DOHH2 (cell line): ENCODE measurements at regions not wholly inside any gene's neighbourhood (a gene's known extent, or its start where the extent isn't known, plus 50 kb on each side); places are given as distances from the start of the nearest gene placed in this dataset.

Experiments used
- H3F3A ChIP-seq: fragments of 200-600 bp; sonication (generic), shearing (Covaris generic); 2 replicates; pipeline ENCODE4 v1.6.0; 2016; ENCODE audit warnings: antibody characterized with exemption, mild to moderate bottlenecking; ENCODE audit not compliant: control insufficient read depth, insufficient read depth
- H3K27ac ChIP-seq: fragments of 200-600 bp; sonication (generic); 2 replicates; pipeline ENCODE4 v1.5.1; 2014; ENCODE audit warnings: low read depth, mild to moderate bottlenecking, low read length, moderate library complexity
- H3K27me3 ChIP-seq: fragments of 200-600 bp; sonication (generic); 2 replicates; pipeline ENCODE4 v1.6.1; 2014; ENCODE audit warnings: mild to moderate bottlenecking, low read length, mixed read lengths; ENCODE audit not compliant: control insufficient read depth
- H3K36me3 ChIP-seq: fragments of 200-600 bp; sonication (generic); 2 replicates; pipeline ENCODE4 v1.6.1; 2014; ENCODE audit warnings: mild to moderate bottlenecking, low read length, moderate library complexity, mixed read lengths; ENCODE audit not compliant: control insufficient read depth
- H3K4me1 ChIP-seq: fragments of 200-600 bp; sonication (generic); 2 replicates; pipeline ENCODE4 v1.6.1; 2014; ENCODE audit warnings: mild to moderate bottlenecking, low read length, mixed read lengths; ENCODE audit not compliant: control insufficient read depth
- H3K4me2 ChIP-seq: fragments of 200-600 bp; sonication (generic); 2 replicates; pipeline ENCODE4 v1.6.0; 2014; ENCODE audit warnings: mild to moderate bottlenecking, low read length, moderate library complexity
- H3K4me3 ChIP-seq: fragments of 200-600 bp; sonication (generic); 2 replicates; pipeline ENCODE4 v1.5.1; 2014; ENCODE audit warnings: mild to moderate bottlenecking, low read length, mixed read lengths
- H3K79me2 ChIP-seq: fragments of 200-600 bp; sonication (generic); 2 replicates; pipeline ENCODE4 v1.6.1; 2014; ENCODE audit warnings: mild to moderate bottlenecking, low read length, mixed read lengths; ENCODE audit not compliant: control insufficient read depth
- H3K9me2 ChIP-seq: fragments of 200-600 bp; sonication (generic); replicated peaks from 2 replicates; pipeline ENCODE4 v1.6.1; 2014; ENCODE audit warnings: mild to moderate bottlenecking, low read length, mixed read lengths; ENCODE audit not compliant: control insufficient read depth
- H3K9me3 ChIP-seq: fragments of 200-600 bp; sonication (generic); 2 replicates; pipeline ENCODE4 v1.6.1; 2014; ENCODE audit warnings: antibody characterized with exemption, low read length, mixed read lengths; ENCODE audit not compliant: control insufficient read depth, insufficient read depth
- H4K20me1 ChIP-seq: fragments of 200-600 bp; sonication (generic); 2 replicates; pipeline ENCODE4 v1.6.0; 2014; ENCODE audit warnings: low read depth, mild to moderate bottlenecking, antibody characterized with exemption, low read length, moderate library complexity; ENCODE audit not compliant: control insufficient read depth, insufficient read depth
- CTCF ChIP-seq: fragments of 200-600 bp; sonication (generic); IDR thresholded peaks from one replicate; pipeline ENCODE4 v1.5.1; 2014; ENCODE audit warnings: antibody characterized with exemption, mild to moderate bottlenecking, low read depth, low read length; ENCODE audit not compliant: poor library complexity, severe bottlenecking
- EZH2phosphoT487 ChIP-seq: fragments of 200-600 bp; sonication (generic); IDR thresholded peaks from 2 replicates; pipeline ENCODE4 v1.6.1; 2017; ENCODE audit warnings: borderline replicate concordance, mild to moderate bottlenecking, antibody characterized with exemption, low read length, moderate library complexity, mixed read lengths

GRCh38 chr2:203804070-203804469, 63.5 kb upstream of the CTLA4 start:
- Histone ChIP-seq H3K79me2 (no peaks in the 10 kb centered on the region), H3K9me3 (no peaks in the 10 kb centered on the region), H3K4me2 (no peak overlapping the region), H3K4me1 (no peaks in the 10 kb centered on the region), H3K36me3 (no peaks in the 10 kb centered on the region), H3F3A (no peaks in the 10 kb centered on the region), H3K27ac (no peak overlapping the region), H3K9me2 (no peaks in the 10 kb centered on the region), H4K20me1 (no peaks in the 10 kb centered on the region), H3K27me3 (peaks cover 29% of the 10 kb centered on the region), H3K4me3 (no peak overlapping the region)
- no peak for TF ChIP-seq CTCF
- TF ChIP-seq EZH2phosphoT487 = no peak

- H3K4me2 ChIP-seq = no peak overlapping the region
- no peaks in the 10 kb centered on the region for H3K9me3 ChIP-seq
- H3K27me3 ChIP-seq = peaks cover 30% of the 10 kb centered on the region
- no peaks in the 10 kb centered on the region for H3K4me1 ChIP-seq
- no peaks in the 10 kb centered on the region for H3K79me2 ChIP-seq
- no peak overlapping the region for H3K27ac ChIP-seq
- H3K4me3 ChIP-seq = no peak overlapping the region
- H3K9me2 ChIP-seq = no peaks in the 10 kb centered on the region
- H3F3A ChIP-seq = no peaks in the 10 kb centered on the region
- TF ChIP-seq EZH2phosphoT487 = no peak
- no peak for TF ChIP-seq CTCF
- no peaks in the 10 kb centered on the region for H3K36me3 ChIP-seq
- no peaks in the 10 kb centered on the region for H4K20me1 ChIP-seq
These were observed 62.6 kb upstream of the CTLA4 start for GRCh38 chr2:203804764-203805485.

GRCh38 chr2:203805486-203805838, 62.1 kb upstream of the CTLA4 start:
- H3K27me3 ChIP-seq = peaks cover 31% of the 10 kb centered on the region
- no peak overlapping the region for H3K4me3 ChIP-seq
- no peak overlapping the region for H3K4me2 ChIP-seq
- H3K9me3 ChIP-seq = no peaks in the 10 kb centered on the region
- H4K20me1 ChIP-seq = no peaks in the 10 kb centered on the region
- no peaks in the 10 kb centered on the region for H3F3A ChIP-seq
- no peaks in the 10 kb centered on the region for H3K4me1 ChIP-seq
- H3K79me2 ChIP-seq = no peaks in the 10 kb centered on the region
- H3K36me3 ChIP-seq = no peaks in the 10 kb centered on the region
- no peaks in the 10 kb centered on the region for H3K9me2 ChIP-seq
- no peak for TF ChIP-seq EZH2phosphoT487
- no peak for TF ChIP-seq CTCF
- H3K27ac ChIP-seq = no peak overlapping the region
